ACHN (cell line): ENCODE measurements at regions not wholly inside any gene's neighbourhood (a gene's known extent, or its start where the extent isn't known, plus 50 kb on each side); places are given as distances from the start of the nearest gene placed in this dataset.
"Not testable (repeated sequence)": the region's sequence is repeated elsewhere in the genome, so short reads cannot be mapped to it uniquely, and the experiment has no call there.

Source experiments
- DNase-seq: peaks from one replicate; pipeline ENCODE4 v3.0.0-alpha.2; 2015
- in situ Hi-C: cut with HindIII; loops from 2 replicates; pipeline ENCODE4 v1.10.0; 2017; ENCODE audit warnings: low sequenced_read_pairs, low pct_ligation_motif_present, low pct_unique_long_range_greater_than_20kb

DNA sequence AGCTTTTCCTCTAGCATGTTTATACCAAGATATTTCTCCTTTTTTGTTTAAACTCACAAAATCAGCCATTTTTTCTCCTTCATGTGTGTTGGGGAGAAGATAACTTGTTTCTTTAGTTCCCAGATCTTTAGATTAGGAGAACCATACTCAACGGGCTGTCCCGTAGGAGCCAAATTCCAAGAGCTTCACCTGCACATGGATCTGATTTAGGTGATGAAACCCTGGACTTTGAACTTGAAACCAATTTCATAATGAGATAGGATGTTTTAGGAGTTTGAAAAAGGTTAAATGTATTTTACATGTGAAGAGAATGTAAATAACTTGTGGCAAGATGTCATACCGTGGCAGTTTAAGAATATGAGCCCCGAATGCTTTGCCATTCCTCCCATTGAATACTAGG, 280.0 kb upstream of the PCDH18 start:
- DNase-seq: no peak
- in situ Hi-C loops: no loop called here

DNA sequence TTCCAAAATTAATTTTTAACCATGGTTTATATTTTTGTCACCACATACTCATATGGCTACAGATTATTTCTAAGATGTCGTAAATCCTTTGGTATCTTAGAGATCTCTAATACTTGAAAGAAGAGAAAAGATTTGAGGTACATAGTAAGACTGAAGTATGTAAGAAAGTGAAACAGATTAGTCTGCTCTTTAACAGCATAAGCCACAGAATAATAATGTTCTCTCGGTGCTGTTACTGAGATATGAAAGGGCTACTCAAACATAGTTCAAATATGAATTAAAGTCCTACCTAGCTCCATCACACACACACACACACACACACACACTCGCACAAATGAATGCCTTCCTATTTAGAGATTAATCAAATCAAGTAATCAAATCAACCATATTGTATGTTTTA, 274.1 kb upstream of the PCDH18 start:
- no peak for DNase-seq
- in situ Hi-C loops: no loop called here

DNA sequence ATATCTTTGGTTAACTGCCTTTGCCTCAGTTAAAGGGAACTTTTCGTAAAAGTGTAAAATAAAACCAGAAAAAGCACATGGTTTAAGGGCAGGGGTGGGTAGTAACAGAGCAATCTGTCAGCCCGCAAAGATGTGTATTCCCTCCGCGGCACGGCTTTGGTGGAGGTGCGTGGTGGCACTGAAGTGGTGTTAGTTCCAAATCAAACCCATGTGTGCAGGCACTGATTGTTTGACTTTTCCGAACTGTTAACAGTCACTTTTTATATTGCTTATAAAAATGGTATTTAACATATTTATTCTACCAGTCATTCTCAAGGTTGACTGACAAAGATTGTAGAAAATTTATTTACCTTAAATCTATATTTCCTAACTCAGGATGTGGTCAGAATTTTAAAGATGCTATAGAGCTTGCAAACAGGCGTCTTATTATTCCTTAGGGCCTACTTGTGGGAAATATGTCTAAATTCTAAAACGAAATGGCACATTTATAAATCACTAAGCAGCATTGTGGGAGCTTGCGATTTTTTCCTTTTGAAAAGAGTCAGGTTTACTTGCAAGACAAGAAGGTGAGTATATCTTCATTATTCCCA, 272.7 kb upstream of the PCDH18 start:
- in situ Hi-C loops: no loop called here
- no peak for DNase-seq

DNA sequence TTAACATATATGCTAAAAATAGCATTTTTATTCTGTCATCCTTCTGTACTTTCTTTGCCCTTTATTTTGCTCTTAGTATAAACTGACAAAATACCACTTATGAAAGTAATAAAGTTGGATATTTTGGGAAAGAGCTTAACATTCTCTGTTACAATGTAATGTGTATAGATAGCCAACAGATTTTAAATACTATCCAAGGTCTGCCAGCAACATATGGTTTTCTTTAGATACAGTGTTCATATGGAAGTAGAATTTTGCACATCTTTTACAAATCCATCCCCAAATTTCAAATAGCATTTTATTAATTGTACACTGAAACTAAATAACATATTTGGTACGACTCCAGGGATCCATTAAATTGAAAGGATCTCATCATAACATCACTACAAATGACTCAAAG, 268.6 kb upstream of the PCDH18 start:
- no peak for DNase-seq
- in situ Hi-C loops: no loop called here

DNA sequence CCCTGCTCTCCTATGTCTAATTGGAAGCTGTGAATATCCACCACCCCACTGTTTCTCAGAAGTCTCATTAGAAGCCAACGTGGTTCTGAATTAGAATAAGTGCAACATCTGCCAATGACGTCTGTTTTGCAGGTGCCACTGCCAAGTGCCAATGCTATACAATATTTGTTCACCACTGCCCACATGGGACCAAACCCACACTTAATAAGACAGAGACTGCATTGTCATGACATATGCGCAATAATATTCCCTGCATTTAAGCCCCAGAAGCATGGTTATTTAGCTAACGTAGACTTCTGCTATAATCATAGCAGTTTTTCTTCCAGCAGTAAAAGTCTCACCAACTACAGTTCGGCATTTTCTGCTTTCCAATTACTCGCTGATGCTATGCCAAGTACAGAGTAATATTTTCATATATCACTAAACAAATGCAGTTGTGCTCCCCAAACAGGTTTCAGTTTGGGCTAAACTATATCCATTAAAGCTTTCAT, 262.5 kb upstream of the PCDH18 start:
- in situ Hi-C loops: no loop called here
- no peak for DNase-seq

DNA sequence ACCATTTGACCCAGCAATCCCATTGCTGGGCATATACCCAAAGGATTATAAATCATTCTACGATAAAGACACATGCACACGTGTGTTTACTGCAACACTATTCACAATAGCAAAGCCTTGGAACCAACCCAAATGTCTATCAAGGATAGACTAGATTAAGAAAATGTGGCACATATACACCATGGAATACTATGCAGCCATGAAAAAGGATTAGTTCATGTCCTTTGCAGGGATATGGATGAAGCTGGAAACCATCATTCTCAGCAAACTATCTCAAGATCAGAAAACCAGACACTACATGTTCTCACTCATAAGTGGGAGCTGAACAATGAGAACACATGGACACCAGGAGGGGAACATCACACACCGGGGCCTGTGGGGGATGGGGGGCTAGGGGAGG, 257.0 kb upstream of the PCDH18 start:
- in situ Hi-C loops, DNase-seq: not testable (repeated sequence)

DNA sequence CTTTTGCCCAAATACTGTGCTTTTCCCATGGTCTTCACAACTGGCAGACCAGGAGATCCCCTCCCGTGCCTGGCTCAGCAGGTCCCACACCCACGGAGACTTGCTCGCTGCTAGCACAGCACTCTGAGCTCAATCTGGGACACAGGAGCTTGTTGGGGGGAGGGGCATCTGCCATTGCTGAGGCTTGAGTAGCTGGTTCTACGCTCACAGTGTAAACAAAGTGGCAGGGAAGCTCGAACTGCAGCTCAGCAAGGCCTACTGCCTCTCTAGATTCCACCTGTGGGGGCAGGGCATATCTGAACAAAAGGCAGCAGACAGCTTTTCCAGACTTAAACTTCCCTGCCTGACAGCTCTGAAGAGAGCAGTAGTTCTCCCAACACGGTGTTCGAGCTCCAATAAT, 251.6 kb upstream of the PCDH18 start:
- in situ Hi-C loops, DNase-seq: not testable (repeated sequence)

DNA sequence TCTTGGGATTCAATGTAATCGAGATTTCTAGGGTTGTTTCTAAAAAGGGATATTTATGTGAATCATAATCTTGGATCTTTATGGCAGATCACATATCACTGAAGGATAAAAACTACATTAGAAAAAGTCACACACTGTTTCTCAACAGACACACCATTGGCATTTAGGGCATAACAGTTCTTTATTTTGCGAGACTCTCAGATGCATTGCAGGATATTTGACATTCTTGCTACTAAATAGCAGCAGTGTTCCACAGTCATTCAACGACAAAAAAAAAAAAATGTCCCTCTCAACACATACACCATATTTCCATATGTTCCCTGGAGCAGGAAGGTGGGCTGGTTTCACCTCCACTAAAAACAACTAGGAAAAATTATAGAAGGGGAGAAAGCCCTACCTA, 243.4 kb upstream of the PCDH18 start:
- in situ Hi-C loops: no loop called here
- DNase-seq: no peak

DNA sequence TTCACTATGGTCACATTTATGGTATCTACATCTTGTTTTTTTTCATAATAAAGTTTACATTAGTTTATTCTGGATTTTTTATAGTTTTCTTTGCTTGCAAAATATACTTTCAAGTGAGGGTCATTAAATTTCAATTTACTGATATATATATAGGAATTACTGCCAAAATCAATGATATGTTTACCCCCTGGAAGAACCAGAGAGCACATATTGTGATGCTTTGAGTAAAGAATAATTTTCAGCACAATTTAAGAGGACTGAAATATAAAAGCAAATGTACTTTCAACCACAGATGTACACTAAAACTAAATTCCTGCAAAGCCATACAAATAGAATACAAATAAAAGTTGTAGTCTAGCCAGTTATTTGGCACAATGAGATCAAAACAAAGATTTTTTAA, 242.2 kb upstream of the PCDH18 start:
- in situ Hi-C loops: no loop called here
- DNase-seq: no peak

DNA sequence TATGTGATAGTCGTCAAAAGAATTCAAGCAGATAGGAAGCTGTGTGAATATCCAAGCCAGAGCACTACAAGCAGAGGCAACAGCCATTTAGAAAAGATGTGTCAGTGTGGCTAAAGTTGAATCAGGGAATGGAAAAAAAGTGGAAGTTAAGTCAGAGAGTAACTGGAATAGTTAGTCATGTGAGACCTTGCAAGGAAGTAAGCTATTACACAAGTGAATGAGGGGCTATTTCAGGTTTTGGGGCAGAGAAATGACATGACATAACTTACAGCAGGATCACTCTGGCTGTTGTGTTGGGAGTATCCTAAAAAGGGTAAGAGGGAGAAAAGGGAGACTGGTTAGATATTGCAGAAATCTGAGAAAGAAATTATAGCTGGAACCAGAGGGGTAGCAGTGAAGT, 236.6 kb upstream of the PCDH18 start:
- DNase-seq: no peak
- in situ Hi-C loops: no loop called here

DNA sequence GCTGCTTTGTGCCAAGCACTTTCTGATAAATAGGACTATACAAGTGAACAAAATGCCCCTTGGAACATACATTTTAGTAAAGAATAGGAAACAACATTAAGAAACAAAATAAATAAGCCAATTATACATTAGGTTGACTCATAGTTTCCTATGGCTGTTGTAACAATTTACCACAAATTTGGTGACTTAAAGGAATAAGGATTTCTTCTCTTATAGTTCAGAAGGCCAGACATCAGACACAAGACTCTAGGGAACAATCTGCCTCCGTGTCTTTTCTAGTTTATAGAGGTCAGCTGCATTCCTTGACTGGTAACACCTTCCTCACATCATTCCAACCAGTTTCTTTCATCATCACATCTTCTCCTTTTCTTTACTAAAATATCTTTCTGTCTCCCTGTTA, 235.9 kb upstream of the PCDH18 start:
- no peak for DNase-seq
- in situ Hi-C loops: no loop called here

DNA sequence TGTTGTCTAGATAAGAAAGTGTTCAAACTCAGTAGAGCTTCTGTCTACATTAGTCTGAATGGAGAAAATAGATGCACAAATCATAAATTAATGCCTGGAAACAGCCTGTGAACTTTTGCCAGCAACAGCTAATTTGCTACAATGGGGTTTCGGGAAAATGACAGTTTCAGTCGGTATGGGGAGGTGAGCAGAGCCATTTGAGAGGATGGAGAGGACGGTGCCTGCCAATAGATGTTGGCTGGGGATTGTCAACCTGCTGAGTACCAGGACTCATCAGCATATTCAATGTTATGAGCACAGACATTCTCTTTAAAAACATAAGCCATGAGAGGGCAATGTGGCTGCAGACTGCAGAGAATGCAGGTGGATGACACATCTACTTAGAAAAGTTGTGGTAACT, 230.3 kb upstream of the PCDH18 start:
- in situ Hi-C loops: no loop called here
- DNase-seq: no peak

DNA sequence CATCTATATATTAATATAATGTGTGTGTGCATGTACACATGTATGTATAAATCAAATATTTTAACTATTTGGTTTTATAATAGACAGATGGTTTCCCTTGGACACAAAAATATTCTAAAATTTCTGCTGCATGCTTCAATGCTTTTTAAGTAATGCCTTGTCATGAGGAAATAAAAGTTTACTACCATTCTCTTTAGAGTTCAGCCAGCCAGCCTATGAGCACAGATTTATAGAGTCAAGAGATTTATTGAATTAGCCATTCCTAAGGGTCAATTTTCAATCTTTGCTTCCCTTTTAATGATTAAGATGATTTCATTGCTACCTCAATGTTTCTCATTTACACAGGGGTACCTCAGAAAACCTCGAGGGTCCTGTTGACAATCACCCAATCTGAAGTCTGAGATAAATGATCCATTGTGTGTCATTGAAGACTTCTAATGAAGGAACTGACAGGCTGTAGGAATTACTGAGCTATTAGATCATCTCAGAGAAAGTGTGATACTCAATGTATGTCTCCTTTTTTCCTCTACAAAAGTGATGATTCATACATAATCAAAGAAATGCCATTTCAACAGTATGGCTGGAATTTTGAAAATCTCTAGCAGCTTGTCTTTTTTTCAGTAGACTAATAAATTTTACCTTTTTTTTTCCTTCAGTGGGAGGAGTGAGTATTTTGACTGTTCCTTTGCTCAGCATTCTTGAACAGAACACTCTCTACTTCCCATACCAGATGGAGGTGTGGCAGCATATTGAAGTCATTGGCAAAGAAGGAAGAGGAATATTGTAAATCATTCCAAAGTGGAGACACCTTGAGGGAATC, 222.6 kb upstream of the PCDH18 start:
- in situ Hi-C loops: no loop called here
- peak; percentile 37 for DNase-seq

DNA sequence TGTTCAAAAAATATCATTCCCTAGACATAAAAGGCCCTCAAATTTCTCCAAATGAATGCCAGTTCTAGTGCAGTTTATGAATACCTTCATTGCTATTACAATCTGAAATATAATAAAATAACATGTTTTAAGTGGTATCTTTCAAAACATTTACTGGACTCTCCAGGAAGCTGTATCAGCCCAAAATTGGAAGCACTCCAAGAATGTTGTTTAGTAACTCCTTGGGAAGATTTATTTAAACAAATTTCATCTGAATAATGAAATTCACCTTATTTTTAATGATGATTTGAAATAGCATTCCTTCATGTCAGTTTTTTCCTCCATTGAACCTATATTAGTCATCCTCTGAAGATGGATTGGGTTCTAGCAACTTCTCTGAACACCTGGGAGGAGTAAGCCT, 217.2 kb upstream of the PCDH18 start:
- DNase-seq: no peak

DNA sequence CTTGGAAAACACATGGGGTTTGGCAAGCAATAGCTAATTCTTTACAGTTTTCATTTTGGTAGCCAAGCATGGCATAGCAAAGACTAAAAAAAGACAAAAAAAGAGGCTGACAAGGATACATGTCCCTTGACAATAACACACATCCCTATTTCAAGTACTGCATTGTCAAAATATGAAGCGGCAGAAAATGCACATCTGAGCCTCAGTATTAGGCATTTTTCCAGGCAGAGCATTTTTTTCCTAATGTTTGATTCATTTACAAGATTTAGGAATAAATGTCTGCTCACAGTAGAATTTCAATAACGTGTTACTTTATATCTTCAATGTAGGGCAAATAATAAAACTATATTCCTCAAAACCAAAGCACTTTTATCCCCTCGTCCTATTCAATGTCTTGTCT, 216.3 kb upstream of the PCDH18 start:
- in situ Hi-C loops: no loop called here

More for the DNA sequence above, 217.2 kb upstream of the PCDH18 start:
- in situ Hi-C loops: no loop called here

DNA sequence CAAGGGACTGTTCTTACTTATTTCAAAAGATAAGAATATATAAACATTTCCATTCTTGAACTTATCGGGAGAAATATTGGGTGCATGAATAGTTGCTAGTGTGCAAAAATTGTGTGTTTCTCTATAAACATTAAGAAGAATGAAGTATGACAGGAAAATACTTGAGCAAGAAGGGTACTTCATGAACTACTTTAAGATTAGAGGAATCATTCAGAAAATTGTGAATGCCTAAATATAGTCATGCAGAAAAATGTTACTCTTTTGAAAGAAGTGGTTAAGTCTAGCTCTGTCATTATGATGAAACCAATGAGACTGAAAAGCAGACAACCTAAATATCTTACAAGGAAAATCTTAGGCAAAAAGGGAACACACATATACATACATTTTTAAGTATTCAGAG, 207.8 kb upstream of the PCDH18 start:
- in situ Hi-C loops: no loop called here
- DNase-seq: no peak

More for the DNA sequence above, 216.3 kb upstream of the PCDH18 start:
- no peak for DNase-seq

DNA sequence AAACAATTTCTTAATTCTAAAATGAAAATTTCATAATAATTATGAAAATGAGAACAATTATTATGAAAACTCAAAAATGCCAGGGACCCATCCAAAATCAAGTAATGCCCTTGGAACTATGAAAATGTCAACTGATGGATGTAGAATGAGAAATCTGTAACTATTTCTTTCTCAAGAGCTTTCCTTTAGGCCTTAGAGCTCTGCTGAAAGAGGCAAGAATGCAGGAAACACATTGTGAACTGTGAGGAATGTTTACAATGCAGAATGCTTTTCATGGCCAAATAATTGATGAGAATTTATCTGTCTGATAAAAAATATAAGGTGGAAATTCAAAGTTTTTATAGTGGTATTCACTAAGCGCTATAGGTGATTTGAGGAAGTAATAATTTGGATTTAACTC, 207.1 kb upstream of the PCDH18 start:
- in situ Hi-C loops: no loop called here
- no peak for DNase-seq

DNA sequence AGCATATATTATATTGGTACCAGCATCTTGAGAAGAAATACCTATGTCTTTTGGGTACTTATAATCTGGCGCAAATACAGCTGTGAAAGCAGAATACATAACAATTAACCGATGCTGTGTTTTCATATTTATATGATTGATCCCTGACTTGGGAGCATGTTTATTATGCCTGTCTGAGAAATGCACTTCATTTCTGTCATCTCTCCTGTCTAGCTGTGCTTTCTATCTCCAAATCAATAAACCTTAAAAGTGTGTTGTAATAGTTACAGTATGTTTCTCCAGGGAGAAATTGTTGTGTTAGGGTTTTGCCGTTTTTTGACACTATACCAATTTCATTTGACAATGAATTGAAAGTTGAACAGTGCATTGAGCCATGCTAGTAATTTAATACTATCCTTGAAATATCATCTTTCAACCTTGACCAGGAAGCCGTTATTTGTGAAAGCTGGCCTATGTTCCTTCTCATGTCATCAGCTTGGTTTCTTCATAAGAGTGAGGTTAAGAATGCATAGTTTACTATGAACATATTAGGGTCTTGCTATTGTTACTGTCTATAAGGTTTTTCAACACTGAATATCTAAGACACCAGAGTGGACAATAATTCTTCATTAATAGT, 206.2 kb upstream of the PCDH18 start:
- DNase-seq: no peak
- in situ Hi-C loops: no loop called here

DNA sequence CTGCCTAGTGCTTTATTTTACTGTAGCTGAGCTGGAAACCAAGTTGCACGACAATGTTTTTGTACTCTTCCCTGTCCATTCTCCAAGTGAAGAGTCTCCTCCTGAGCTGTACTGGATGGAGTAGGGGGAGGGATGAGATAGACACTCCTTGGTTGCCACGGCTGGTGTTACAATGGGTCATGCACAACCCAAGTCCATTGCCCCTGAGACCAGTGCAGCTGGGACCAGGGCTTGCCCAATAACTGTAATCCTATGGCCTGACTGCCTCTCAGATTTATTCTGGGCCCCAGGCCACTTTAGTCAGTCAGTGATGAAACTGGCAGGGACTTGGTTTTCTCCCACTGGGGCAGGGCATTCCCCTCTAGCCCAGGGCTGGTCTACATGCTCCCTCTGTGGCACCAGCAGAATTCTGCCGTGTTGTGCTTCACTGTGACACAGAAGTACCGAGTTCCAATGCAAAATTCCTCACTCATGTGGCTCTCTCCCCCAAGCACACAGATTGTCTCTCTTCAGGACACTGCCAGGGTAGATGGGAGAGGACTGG, 203.3 kb upstream of the PCDH18 start:
- in situ Hi-C loops: no loop called here
- no peak for DNase-seq
